ENCODE measurements at regions not wholly inside any gene's neighbourhood (a gene's known extent, or its start where the extent isn't known, plus 50 kb on each side); places are given as distances from the start of the nearest gene placed in this dataset.

DNA sequence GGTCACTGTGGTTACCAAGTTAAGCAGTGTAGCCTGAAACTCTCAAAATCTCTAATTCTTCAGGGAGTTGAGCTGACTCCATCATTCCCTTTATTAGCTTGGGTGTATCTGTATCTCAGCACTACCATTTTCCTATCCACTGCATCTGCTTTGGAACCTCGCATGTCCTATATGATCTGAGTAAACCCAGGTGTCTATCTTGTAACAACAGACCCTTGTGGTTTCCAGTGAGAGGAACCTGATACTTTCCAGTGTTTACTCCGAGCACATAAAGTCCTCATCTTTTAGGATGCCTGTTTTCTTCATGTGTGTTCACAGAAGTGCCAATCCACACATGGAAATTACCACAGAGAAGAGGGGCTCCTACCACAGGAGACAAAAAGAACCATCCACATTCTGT lies 650.4 kb downstream of the LMO4 start:
- DNase-seq (ENCODE audit: low read depth): no peak
- no peak overlapping the region for H3K4me3 ChIP-seq (ENCODE audit: low read depth, low read length)
- TF ChIP-seq, protein P1, sequence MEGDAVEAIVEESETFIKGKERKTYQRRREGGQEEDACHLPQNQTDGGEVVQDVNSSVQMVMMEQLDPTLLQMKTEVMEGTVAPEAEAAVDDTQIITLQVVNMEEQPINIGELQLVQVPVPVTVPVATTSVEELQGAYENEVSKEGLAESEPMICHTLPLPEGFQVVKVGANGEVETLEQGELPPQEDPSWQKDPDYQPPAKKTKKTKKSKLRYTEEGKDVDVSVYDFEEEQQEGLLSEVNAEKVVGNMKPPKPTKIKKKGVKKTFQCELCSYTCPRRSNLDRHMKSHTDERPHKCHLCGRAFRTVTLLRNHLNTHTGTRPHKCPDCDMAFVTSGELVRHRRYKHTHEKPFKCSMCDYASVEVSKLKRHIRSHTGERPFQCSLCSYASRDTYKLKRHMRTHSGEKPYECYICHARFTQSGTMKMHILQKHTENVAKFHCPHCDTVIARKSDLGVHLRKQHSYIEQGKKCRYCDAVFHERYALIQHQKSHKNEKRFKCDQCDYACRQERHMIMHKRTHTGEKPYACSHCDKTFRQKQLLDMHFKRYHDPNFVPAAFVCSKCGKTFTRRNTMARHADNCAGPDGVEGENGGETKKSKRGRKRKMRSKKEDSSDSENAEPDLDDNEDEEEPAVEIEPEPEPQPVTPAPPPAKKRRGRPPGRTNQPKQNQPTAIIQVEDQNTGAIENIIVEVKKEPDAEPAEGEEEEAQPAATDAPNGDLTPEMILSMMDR (conservative IDR thresholded peaks at IDR 0.05; ENCODE audit: low read depth, low read length): no peak

DNA sequence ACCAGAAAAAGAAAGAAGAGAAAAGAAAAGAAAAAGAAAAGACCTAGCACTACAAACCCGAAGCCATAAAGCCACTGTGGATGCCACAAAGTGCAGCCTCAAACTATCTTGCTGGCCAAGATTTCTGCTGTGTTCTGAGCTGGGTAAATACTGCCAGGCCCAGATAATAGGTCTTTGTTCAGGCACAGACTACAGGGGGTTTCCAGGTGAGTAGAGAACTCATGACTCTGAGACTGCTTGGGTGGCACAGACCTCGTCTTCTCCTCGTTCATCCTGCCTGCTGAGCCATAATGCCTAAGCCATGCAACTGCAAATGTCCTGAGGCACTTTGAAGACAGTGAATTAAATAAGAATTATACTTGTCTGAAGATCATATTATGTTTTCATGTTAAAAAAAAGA lies 651.8 kb downstream of the LMO4 start:
- H3K4me3 ChIP-seq (ENCODE audit: low read depth, low read length): no peak overlapping the region
- no peak for DNase-seq (ENCODE audit: low read depth)
- TF ChIP-seq, protein P1 (conservative IDR thresholded peaks at IDR 0.05; ENCODE audit: low read depth, low read length): no peak

DNA sequence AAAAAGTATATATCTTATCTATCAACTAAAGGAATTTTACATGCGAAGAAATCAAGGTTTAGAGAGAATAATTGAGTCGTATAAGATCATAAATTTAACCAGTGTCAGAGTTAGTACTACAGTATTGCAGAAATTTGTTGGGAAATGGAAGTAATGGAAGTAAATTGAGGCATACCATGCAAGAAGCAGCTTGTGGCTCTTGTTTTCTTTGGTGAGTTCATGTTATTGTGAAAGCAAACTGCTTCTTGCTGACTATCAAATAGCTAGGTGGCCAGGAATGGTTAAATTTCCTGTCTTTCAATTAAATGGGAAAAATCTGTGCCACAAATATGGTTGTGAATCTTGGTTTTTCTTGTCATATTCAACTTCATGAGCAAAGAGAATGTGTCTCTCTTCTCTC lies 652.7 kb downstream of the LMO4 start:
- TF ChIP-seq, protein P1 (conservative IDR thresholded peaks at IDR 0.05; ENCODE audit: low read depth, low read length): no peak
- no peak for DNase-seq (ENCODE audit: low read depth)
- no peak overlapping the region for H3K4me3 ChIP-seq (ENCODE audit: low read depth, low read length)

DNA sequence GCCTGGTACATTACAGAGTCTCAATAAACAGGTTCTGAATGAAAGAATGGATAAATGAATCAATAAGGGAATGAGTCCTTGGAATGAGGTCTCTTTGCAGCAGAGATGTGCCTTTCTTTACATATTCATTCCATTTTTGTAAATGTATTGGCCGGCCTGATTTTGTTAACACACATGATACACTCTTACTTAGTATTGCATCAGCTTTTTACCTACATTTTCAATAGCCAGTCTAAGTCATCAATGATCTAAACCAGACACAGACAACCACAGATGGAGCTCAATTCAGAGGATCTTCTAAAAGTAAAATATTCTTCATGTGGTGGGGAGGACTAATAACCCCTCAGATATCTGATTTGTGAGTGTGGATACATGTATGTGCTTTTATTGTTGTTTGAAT lies 653.1 kb downstream of the LMO4 start:
- no peak for DNase-seq (ENCODE audit: low read depth)
- TF ChIP-seq, protein P1 (conservative IDR thresholded peaks at IDR 0.05; ENCODE audit: low read depth, low read length): no peak
- no peak overlapping the region for H3K4me3 ChIP-seq (ENCODE audit: low read depth, low read length)

DNA sequence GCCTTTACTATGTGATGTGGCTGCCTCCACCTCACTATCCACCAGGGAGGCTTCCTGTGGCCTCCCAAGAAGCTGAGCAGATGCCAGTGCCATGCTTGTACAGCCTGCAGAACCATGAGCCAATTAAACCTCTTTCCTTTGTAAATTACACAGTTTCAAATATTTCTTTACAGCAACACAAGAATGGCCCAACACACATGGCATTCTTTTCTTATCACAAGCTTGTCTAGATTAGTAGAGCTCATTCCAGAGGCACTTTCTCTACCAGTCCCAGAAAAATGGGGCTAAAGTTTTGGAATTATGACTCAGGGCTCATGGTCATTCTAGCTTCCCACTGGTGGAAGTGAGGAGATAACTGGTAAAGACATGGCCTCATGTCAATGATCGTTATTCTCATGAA lies 655.2 kb downstream of the LMO4 start:
- TF ChIP-seq, protein P1 (conservative IDR thresholded peaks at IDR 0.05; ENCODE audit: low read depth, low read length): no peak

DNA sequence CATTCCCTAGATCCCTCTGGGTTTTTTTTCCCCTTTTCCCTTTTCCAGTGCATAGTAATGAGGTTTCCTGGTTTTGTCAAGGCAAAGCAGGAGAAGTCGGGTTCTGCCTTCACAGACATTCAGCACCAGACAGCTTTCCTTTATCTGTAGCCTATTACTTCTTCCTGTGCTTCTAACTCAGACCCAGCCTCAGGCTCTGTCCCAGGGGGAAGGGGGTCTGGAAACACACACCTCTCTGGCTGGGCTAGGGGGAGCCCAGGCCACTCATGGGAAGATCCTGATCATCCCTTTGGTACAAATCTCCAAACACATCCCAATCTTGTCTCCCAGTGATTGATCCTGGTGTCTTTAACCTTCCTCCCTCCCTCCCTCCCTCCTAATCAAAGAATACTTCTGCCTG lies 656.4 kb downstream of the LMO4 start:
- no peak overlapping the region for H3K4me3 ChIP-seq (ENCODE audit: low read depth, low read length)
- DNase-seq (ENCODE audit: low read depth): no peak
- TF ChIP-seq, protein P1 (conservative IDR thresholded peaks at IDR 0.05; ENCODE audit: low read depth, low read length): no peak

More for the DNA sequence above, 655.2 kb downstream of the LMO4 start:
- no peak for DNase-seq (ENCODE audit: low read depth)
- no peak overlapping the region for H3K4me3 ChIP-seq (ENCODE audit: low read depth, low read length)

DNA sequence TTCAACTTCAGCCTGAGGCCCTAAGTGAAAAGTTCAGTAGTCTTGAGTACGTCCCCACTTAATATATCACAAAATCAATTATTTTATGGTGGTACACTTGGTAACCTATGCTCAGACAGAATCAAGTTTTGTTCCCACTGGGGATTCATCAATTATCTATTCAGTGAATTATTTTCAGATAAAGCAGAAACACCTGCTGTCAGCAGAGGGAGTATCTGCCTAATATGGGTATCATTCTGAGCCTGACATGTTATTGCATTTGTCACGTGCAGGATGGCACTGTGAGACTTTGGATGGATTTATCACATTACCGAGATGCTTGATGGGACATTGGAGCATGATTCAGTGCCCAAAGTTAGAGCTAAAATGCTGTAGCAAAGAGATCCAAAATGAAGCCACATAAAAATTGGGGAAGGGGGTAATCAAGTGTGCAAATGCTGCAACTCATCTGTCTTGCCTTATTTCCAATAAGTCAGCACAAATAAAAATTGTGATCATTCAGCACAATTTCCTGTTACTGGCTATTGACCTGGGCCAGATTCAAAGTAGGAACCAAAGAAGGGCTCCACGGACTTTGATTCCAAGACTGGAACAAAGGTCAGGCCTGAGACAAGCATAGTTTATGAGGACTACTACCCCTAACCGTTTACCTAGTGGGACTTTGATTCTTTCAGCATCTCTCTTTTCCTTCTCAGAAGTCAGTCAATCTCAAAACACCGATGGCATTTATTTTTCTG lies 657.6 kb downstream of the LMO4 start:
- H3K4me3 ChIP-seq (ENCODE audit: low read depth, low read length): no peak overlapping the region
- TF ChIP-seq, protein P1 (conservative IDR thresholded peaks at IDR 0.05; ENCODE audit: low read depth, low read length): peak; percentile 36
- no peak for DNase-seq (ENCODE audit: low read depth)
